ENCODE measurements at regions not wholly inside any gene's neighbourhood (a gene's known extent, or its start where the extent isn't known, plus 50 kb on each side); places are given as distances from the start of the nearest gene placed in this dataset.
"Not testable (repeated sequence)": the region's sequence is repeated elsewhere in the genome, so short reads cannot be mapped to it uniquely, and the experiment has no call there.

DNA sequence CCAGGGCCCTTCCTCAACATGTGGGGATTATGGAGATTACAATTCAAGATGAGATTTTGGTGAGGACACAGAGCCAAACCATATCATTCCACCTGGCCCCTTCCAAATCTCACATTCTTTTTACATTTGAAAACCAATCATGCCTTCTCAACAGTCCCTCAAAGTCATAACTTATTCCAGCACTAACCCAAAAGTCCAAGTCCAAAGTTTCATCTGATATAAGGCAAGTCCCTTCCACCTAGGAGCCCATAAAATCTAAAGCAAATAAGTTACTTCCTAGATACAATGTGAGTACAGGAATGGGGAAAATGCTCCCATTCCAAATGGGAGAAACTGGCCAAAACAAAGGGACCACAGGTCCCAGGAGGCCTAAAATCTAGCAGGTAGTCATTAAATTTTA, 309.5 kb upstream of the SLITRK3 start:
- peak overlapping the region; percentile 55 for H3K27ac ChIP-seq
- no peak for TF ChIP-seq ZFX (IDR thresholded peaks at IDR 0.05)
- TF ChIP-seq, protein P1, sequence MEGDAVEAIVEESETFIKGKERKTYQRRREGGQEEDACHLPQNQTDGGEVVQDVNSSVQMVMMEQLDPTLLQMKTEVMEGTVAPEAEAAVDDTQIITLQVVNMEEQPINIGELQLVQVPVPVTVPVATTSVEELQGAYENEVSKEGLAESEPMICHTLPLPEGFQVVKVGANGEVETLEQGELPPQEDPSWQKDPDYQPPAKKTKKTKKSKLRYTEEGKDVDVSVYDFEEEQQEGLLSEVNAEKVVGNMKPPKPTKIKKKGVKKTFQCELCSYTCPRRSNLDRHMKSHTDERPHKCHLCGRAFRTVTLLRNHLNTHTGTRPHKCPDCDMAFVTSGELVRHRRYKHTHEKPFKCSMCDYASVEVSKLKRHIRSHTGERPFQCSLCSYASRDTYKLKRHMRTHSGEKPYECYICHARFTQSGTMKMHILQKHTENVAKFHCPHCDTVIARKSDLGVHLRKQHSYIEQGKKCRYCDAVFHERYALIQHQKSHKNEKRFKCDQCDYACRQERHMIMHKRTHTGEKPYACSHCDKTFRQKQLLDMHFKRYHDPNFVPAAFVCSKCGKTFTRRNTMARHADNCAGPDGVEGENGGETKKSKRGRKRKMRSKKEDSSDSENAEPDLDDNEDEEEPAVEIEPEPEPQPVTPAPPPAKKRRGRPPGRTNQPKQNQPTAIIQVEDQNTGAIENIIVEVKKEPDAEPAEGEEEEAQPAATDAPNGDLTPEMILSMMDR (conservative IDR thresholded peaks at IDR 0.05): no peak

DNA sequence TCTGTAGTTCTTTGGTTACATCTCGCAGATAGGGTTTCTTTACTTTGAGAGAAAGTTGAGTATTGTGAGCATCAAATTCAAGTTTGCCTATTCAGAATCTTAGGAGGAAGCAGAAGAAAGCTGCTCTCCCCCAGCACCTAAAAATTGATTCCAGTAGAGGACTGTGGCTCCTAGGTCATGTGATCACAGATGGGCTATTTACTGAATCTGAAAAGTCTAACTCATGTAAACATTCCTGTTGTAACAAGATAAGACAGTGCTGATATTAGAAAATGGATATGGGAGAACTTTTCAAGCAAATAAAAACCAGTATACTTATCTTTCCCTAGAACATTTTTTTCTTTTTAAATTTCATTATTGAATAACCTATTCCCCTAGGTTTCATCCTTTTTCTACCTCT, 308.4 kb upstream of the SLITRK3 start:
- no peak overlapping the region for H3K27ac ChIP-seq
- no peak for TF ChIP-seq ZFX (IDR thresholded peaks at IDR 0.05)
- TF ChIP-seq, protein P1 (conservative IDR thresholded peaks at IDR 0.05): no peak

DNA sequence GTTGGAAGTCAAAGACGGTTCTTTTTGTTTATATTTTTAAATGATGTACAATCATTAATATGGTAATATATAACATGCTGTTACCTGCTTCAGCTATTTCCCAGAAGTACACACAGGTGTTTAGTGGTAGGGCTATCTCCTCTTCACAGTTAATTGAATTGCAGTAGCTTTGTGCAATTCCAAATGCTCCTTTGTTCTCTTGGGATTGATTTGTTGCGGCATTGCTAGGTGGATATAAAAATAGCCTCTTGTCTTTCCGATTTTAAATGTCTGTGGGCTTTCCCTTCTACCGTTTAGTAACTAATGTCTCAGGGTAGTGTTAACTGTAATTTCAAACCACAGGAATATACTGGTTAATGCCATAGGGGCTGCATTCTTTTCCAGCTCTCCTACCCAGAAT, 307.6 kb upstream of the SLITRK3 start:
- no peak for TF ChIP-seq ZFX (IDR thresholded peaks at IDR 0.05)
- TF ChIP-seq, protein P1 (conservative IDR thresholded peaks at IDR 0.05): no peak
- H3K27ac ChIP-seq: no peak overlapping the region

DNA sequence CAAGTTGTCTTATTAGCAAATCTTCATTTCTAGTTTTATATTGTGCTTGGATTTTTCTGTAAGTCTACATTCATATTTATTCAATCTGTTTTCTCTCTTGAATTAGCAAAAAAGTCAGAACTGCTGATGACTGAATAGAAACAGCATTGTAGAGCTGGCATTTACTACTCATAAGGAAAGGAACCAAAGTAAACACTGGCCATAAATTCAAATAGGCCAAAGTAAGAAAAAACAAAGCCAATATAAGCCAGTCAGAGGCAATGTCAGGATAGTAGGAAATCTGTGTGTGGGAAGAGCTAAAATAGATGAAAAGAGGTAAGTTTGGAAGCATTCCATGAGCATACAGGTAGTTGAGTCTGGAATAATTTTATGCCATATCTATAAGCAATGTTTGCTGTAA, 307.2 kb upstream of the SLITRK3 start:
- TF ChIP-seq, protein P1 (conservative IDR thresholded peaks at IDR 0.05): no peak
- no peak for TF ChIP-seq ZFX (IDR thresholded peaks at IDR 0.05)
- no peak overlapping the region for H3K27ac ChIP-seq

DNA sequence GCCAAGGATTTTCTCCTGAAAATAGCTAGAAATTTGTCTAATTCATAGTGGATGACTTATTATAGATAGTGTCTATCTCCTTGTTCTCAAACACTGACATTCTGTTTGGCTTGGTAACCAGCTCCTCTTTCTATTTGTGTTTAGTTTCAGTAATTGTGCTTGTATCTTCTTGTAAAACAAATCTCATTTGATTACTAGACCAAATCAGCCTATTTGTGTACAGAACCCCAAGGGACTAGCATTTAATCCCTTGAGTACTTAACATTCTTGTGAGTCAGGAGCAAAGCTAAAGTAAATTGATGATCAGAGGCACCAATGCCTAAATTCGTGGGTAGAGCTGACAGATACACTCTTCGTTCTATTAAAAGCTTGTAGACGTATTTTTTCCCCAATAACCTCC, 306.5 kb upstream of the SLITRK3 start:
- H3K27ac ChIP-seq: no peak overlapping the region
- TF ChIP-seq, protein P1 (conservative IDR thresholded peaks at IDR 0.05): no peak
- TF ChIP-seq ZFX (IDR thresholded peaks at IDR 0.05): no peak

DNA sequence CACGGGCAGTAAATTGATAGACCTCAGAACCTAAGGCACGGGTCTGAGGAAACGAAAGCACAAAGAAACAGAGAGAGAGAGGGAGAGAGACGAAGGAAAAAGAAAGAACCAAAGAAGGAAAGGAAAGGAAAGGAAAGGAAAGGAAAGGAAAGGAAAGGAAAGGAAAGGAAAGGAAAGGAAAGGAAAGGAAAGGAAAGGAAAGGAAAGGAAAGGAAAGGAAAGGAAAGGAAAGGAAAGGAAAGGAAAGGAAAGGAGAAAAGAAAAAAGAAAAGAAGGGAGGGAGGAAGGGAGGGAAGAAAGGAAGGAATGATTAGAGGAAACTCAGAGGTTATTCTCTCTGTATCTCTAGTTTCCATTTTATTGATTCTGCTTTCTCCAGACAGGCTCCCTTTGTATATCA, 302.6 kb upstream of the SLITRK3 start:
- H3K27ac ChIP-seq: not testable (repeated sequence)

DNA sequence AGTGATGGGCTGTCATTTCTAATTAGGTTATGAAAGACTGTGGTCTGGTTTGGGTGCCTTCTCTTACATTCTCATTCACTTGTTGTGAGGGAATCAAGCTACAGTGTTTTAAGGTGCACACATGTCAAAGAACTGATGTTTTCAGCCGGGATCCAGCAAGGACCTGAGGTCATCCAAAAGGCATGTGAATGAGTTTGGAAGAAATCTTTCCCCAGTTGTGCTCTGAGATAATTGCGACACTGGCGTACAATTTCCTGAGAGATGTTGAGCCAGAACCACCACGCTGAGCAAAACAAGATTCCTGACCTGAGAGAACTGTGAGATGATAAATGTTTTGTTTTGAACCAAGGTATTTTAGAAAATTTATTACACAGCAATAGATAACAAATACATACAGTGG, 295.3 kb upstream of the SLITRK3 start:
- no peak for TF ChIP-seq ZFX (IDR thresholded peaks at IDR 0.05)
- TF ChIP-seq, protein P1 (conservative IDR thresholded peaks at IDR 0.05): no peak
- no peak overlapping the region for H3K27ac ChIP-seq

DNA sequence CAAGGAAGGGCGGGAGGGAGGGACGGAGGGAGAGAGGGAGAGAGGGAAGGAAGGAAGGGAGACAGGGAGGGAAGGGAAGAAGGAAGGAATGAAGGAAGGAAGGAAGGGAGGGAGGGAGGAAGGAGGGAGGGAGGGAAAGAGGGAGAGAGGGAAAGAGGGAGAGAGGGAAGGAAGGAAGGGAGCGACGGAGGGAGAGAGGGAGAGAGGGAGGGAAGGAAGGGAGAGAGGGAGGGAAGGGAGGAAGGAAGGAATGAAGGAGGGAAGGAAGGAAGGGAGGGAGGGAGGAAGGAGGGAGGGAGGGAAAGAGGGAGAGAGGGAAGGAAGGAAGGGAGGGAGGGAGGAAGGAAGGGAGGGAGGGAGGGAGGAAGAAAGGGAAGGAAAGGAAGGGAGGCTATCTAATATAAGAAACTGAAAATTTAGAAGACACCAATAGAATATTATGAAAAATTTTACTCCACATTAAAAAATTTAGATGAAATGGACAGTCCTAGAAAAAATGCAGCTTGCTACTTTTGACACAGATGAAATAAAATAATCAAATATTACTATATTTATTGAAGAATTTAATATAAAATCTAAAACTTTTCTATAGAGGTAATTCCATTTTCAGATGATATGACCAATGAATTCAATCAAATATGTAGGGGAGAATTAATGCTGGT, 280.3 kb upstream of the SLITRK3 start:
- TF ChIP-seq, protein P1 (conservative IDR thresholded peaks at IDR 0.05): no peak
- no peak for TF ChIP-seq ZFX (IDR thresholded peaks at IDR 0.05)
- no peak overlapping the region for H3K27ac ChIP-seq
